ENCODE measurements at regions not wholly inside any gene's neighbourhood (a gene's known extent, or its start where the extent isn't known, plus 50 kb on each side); places are given as distances from the start of the nearest gene placed in this dataset.

GRCh38 chr11:122601141-122602125 lies 54.1 kb upstream of the UBASH3B start:
- no peak overlapping the region for H3K23ac ChIP-seq (ENCODE audit: insufficient read length)
- no peak overlapping the region for H3K4ac ChIP-seq (replicated peaks; ENCODE audit: insufficient read length, low read depth, low read length)
- H3K9ac ChIP-seq (replicated peaks in 1 of 4; ENCODE audit: extremely low read depth in 1 of 4, low read depth in 3 of 4, low read length in 3 of 4), result no peak overlapping the region
- H3K18ac ChIP-seq (ENCODE audit: extremely low read depth, low read length), result no peak overlapping the region
- no peak overlapping the region for H3K4me3 ChIP-seq (ENCODE audit: extremely low read depth in 1 of 4, insufficient read depth in 2 of 4, low read depth in 3 of 4, low read length in 4 of 4)
- H3K27ac ChIP-seq (ENCODE audit: low read depth, low read length), result no peak overlapping the region
- H3K79me1 ChIP-seq (ENCODE audit: low read depth, low read length), result no peaks in the 10 kb centered on the region
- no peaks in the 10 kb centered on the region for H4K20me1 ChIP-seq (replicated peaks in 1 of 2; ENCODE audit: control insufficient read depth in 1 of 2, insufficient read depth in 2 of 2, low read length in 2 of 2)
- H2AK5ac ChIP-seq (ENCODE audit: low read depth, low read length), result no peak overlapping the region
- H3K36me3 ChIP-seq (ENCODE audit: control insufficient read depth in 2 of 4, insufficient read depth in 4 of 4, low read length in 3 of 4), result no peaks in the 10 kb centered on the region
- peak overlapping the region; percentile 35; the same call in 1 of the 2 replicates for H4K8ac ChIP-seq (ENCODE audit: extremely low read depth, insufficient read depth, low read length)
- no peaks in the 10 kb centered on the region for H3K79me2 ChIP-seq (ENCODE audit: control insufficient read depth in 1 of 2, insufficient read depth in 2 of 2, low read length in 2 of 2)
- H3K23me2 ChIP-seq (ENCODE audit: low read depth, low read length), result no peaks in the 10 kb centered on the region
- H4K91ac ChIP-seq (replicated peaks; ENCODE audit: insufficient read length, low read length), result no peak overlapping the region
- no peak overlapping the region; the same call in 1 of the 2 replicates for H2AFZ ChIP-seq (ENCODE audit: low read length)
- no peak overlapping the region for H2BK12ac ChIP-seq (ENCODE audit: low read depth, low read length)
- H3K56ac ChIP-seq (replicated peaks; ENCODE audit: insufficient read length, low read depth, low read length), result no peak overlapping the region
- no peaks in the 10 kb centered on the region for H3K9me3 ChIP-seq (ENCODE audit: insufficient read depth in 2 of 2, low read depth in 1 of 2, low read length in 1 of 2)
- H3K4me2 ChIP-seq (ENCODE audit: insufficient read depth in 1 of 2, low read depth in 2 of 2, low read length in 2 of 2), result no peak overlapping the region
- no peak overlapping the region for H2BK5ac ChIP-seq (ENCODE audit: low read depth, low read length)
- WGBS, 2 experiments (ENCODE audit: extremely low coverage in 1 of 2, insufficient coverage in 1 of 2, insufficient read length in 1 of 2, insufficient replicate concordance in 2 of 2, low coverage in 1 of 2, low lambda C conversion rate in 2 of 2, missing lambda C conversion rate in 1 of 2), result 89% methylated on average over 7 of the region's 7 CpGs; no CpG with 5 or more reads in 1 of the 2 experiments
- no peak overlapping the region for H2BK15ac ChIP-seq (ENCODE audit: low read length)
- POLR2A ChIA-PET (ENCODE audit: partially characterized antibody), result no interaction called here
- no peak overlapping the region for H2BK20ac ChIP-seq (ENCODE audit: low read length)
- DNase-seq (ENCODE audit: low read depth in 1 of 2, low spot score in 2 of 2), result no peak
- H4K5ac ChIP-seq (ENCODE audit: insufficient read length, low read depth, low read length), result no peak overlapping the region
- H2BK120ac ChIP-seq (replicated peaks; ENCODE audit: low read depth, low read length), result no peak overlapping the region
- H3K4me1 ChIP-seq (replicated peaks in 1 of 4; ENCODE audit: control insufficient read depth in 3 of 4, insufficient read depth in 4 of 4, low read length in 3 of 4), result peaks cover 0 to 6% (median 0%) of the 10 kb centered on the region in 4 experiments; a peak in 2 of 7 replicates
- CTCF ChIA-PET (ENCODE audit: partially characterized antibody), result interaction anchor here (0.7 to 2.2 kb wide), 5 partner anchors 20 to 195 kb away, joined by 3 to 5 read pairs (median 3); no protein-coding TSS in a partner anchor
- no peak overlapping the region for H3K14ac ChIP-seq (ENCODE audit: insufficient read length)
- no peaks in the 10 kb centered on the region for H3K27me3 ChIP-seq (replicated peaks in 1 of 4; ENCODE audit: control insufficient read depth in 3 of 4, extremely low read depth in 1 of 4, insufficient read depth in 3 of 4, low read length in 3 of 4)
- no peak for FAIRE-seq
- no peak for TF ChIP-seq KDM4A (IDR thresholded peaks at IDR 0.05; ENCODE audit: low read depth, low read length, severe bottlenecking)
- TF ChIP-seq HDAC2 (IDR thresholded peaks at IDR 0.05; ENCODE audit: borderline replicate concordance in 1 of 2, low read depth in 2 of 2, low read length in 2 of 2), result no peak
- no peak for TF ChIP-seq JUND (IDR thresholded peaks at IDR 0.05; ENCODE audit: low read length)
- no peak for TF ChIP-seq ZNF274 (IDR thresholded peaks at IDR 0.05; ENCODE audit: borderline replicate concordance, extremely low read depth, low read length)
- no peak for TF ChIP-seq ATF2 (IDR thresholded peaks at IDR 0.05; ENCODE audit: low read length)
- no peak for TF ChIP-seq CHD1 (IDR thresholded peaks at IDR 0.05; ENCODE audit: low read depth, low read length)
- no peak for TF ChIP-seq CTCF (IDR thresholded peaks at IDR 0.05; ENCODE audit: control extremely low read depth in 1 of 3, insufficient read depth in 1 of 3, low read depth in 1 of 3, low read length in 3 of 3)

Measured in H1 (cell line).